Right lobe of liver (tissue), 6 donors: ENCODE measurements at regions not wholly inside any gene's neighbourhood (a gene's known extent, or its start where the extent isn't known, plus 50 kb on each side); places are given as distances from the start of the nearest gene placed in this dataset.

ENCODE experiments used
- ATAC-seq, 4 donors: fragments of 200-7000 bp; cut with Tn5 transposase; one replicate each; pipeline ENCODE4 v1.9.1; 2020; ENCODE audit warnings: mild to moderate bottlenecking in 4 of 4, moderate library complexity in 4 of 4
- DNase-seq, 3 donors: peaks; one replicate each; pipeline ENCODE4 v3.0.0-alpha.2; 2020
- H3K27ac ChIP-seq, 3 donors: fragments of 200-600 bp; one replicate each; pipeline ENCODE4 v1.8.0; 2022
- H3K27me3 ChIP-seq, 2 donors: fragments of 200-600 bp; one replicate each; pipeline ENCODE4 v1.8.0; 2022
- H3K36me3 ChIP-seq, 4 donors: fragments of 200-600 bp; sonication (generic) in 1 of 4; one replicate each; pipeline versions ENCODE4 v1.5.1 to v1.8.0; 2017 to 2022; ENCODE audit warnings: control low read depth in 1 of 4
- H3K4me1 ChIP-seq, 4 donors: fragments of 200-600 bp; sonication (generic) in 1 of 4; one replicate each; pipeline versions ENCODE4 v1.5.1 to v1.8.0; 2017 to 2022; ENCODE audit warnings: control low read depth in 1 of 4
- H3K4me3 ChIP-seq, 3 donors: fragments of 200-600 bp; one replicate each; pipeline ENCODE4 v1.8.0; 2022
- H3K9me3 ChIP-seq, 4 donors: fragments of 200-600 bp; sonication (generic) in 1 of 4; one replicate each; pipeline versions ENCODE4 v1.5.1 to v1.8.0; 2017 to 2022; ENCODE audit warnings: control low read depth in 1 of 4
- POLR2A ChIP-seq: fragments of 450-650 bp; IDR thresholded peaks from one replicate; pipeline ENCODE4 v1.6.1; 2017; ENCODE audit warnings: antibody characterized with exemption, mild to moderate bottlenecking
- WGBS: methylation state at CpG from one replicate; pipeline ENCODE4 v1.1.6; 2018; ENCODE audit warnings: low coverage, low lambda C conversion rate; ENCODE audit not compliant: insufficient coverage; ENCODE audit errors: missing lambda C conversion rate; 5-methylcytosine and 5-hydroxymethylcytosine counted together
- intact Hi-C, 2 donors: fragments of 100-400 bp; cut with DNase I; formaldehyde crosslinking; loops; one replicate each; pipeline versions ENCODE4 v1.11.2 to v1.14.1; 2022
- TF ChIP-seq, protein P1 (sequence below), 4 donors: fragments of 200-600 bp in 3 of 4; fragments of 450-650 bp in 1 of 4; IDR thresholded peaks; one replicate each; pipeline versions ENCODE4 v1.5.1 to v1.8.0; 2016 to 2022; ENCODE audit warnings: antibody characterized with exemption in 4 of 4, mild to moderate bottlenecking in 2 of 4
- donor health status: DM: no; HTN: yes; CAD: no.
- donor health status: DM: no; HTN: no; CAD: no.
- donor health status: DM: no; HTN: no; CAD: no.
- donor health status: DM: no; HTN: yes; CAD: no.
- donor health status: DM: no; HTN: yes; CAD: no.

- no peaks in the 10 kb centered on the region for H3K9me3 ChIP-seq
- H3K4me1 ChIP-seq, result no peaks in the 10 kb centered on the region
- intact Hi-C loops, result no loop called here
- ATAC-seq (peak in 1 of 4 donors; percentile 21), DNase-seq (no peak)
- no peaks in the 10 kb centered on the region for H3K27me3 ChIP-seq
- no peaks in the 10 kb centered on the region for H3K36me3 ChIP-seq
- H3K4me3 ChIP-seq, result no peak overlapping the region
- 80% methylated on average over 2 of the region's 10 CpGs for WGBS
- no peak for TF ChIP-seq POLR2A
- TF ChIP-seq, protein P1, sequence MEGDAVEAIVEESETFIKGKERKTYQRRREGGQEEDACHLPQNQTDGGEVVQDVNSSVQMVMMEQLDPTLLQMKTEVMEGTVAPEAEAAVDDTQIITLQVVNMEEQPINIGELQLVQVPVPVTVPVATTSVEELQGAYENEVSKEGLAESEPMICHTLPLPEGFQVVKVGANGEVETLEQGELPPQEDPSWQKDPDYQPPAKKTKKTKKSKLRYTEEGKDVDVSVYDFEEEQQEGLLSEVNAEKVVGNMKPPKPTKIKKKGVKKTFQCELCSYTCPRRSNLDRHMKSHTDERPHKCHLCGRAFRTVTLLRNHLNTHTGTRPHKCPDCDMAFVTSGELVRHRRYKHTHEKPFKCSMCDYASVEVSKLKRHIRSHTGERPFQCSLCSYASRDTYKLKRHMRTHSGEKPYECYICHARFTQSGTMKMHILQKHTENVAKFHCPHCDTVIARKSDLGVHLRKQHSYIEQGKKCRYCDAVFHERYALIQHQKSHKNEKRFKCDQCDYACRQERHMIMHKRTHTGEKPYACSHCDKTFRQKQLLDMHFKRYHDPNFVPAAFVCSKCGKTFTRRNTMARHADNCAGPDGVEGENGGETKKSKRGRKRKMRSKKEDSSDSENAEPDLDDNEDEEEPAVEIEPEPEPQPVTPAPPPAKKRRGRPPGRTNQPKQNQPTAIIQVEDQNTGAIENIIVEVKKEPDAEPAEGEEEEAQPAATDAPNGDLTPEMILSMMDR (IDR thresholded peaks at IDR 0.05), result no peak
- H3K27ac ChIP-seq, result no peak overlapping the region
Measured at GRCh38 chr6:166714581-166714980, 87.5 kb upstream of the RPS6KA2 start.

DNA sequence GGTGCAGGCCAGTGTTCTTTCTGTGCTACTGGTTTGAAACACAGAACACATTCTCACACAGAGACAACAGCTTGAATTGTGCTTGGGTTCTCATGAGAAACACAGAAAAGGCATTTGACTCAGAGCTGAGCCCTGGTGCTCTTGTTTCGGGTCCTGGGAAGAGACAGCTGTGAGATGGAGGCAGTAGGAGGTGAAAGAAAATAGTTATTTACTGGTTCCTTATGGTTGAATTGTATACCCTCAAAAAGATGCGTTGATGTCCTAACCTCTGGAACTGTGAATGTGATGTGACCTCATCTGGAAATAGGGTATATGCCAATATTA lies 87.1 kb upstream of the RPS6KA2 start:
- WGBS, result 78% methylated on average over 2 of the region's 2 CpGs
- DNase-seq (no peak), ATAC-seq (no peak)
- Histone ChIP-seq H3K4me1 (no peaks in the 10 kb centered on the region), H3K27me3 (no peaks in the 10 kb centered on the region), H3K27ac (no peak overlapping the region), H3K9me3 (no peaks in the 10 kb centered on the region), H3K36me3 (no peaks in the 10 kb centered on the region), H3K4me3 (no peak overlapping the region)
- TF ChIP-seq, protein P1 (IDR thresholded peaks at IDR 0.05), result no peak
- TF ChIP-seq POLR2A, result no peak
- intact Hi-C loops, result no loop called here

DNA sequence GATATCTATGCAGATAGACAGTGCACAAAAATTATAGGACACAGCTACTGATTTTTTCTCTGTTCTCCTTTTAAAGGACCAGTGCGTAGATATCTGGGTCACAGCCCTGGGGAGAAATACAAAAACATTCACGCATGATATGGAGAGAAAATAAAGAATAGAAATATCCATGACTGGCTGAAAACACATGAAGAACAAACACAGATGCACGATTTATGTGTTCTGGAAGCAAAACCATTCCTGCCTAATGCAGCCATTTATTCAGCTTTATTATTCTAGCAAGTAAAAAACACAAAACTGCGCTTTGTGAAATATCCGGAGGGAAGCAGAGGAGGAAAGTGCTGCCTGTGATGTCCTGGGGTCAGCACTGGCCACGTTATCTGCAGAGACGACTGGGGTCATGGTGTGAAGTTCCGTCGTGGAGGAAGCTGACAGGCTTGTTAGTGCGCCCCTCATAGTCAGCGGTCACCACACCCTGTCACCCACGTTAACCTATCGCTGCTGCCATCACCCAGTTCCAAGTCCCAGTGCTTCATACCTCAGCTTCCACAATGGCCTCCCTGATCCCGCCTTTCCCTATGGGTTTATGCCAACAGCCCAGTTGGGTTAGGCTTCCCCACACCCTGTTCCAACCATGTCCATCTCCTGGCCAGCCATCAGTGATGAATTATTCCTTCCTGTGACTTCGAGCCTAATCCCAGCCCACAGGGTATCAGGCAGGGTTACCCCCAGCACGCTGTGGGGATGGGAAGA lies 86.6 kb upstream of the RPS6KA2 start:
- Histone ChIP-seq H3K9me3 (no peaks in the 10 kb centered on the region), H3K4me3 (no peak overlapping the region), H3K27ac (no peak overlapping the region), H3K36me3 (no peaks in the 10 kb centered on the region), H3K4me1 (no peaks in the 10 kb centered on the region), H3K27me3 (no peaks in the 10 kb centered on the region)
- 55% methylated on average over 10 of the region's 16 CpGs for WGBS
- TF ChIP-seq, protein P1 (IDR thresholded peaks at IDR 0.05), result no peak
- no peak for TF ChIP-seq POLR2A
- intact Hi-C loops, result no loop called here
- DNase-seq (no peak), ATAC-seq (peak in 2 of 4 donors; percentile 22 to 28)

DNA sequence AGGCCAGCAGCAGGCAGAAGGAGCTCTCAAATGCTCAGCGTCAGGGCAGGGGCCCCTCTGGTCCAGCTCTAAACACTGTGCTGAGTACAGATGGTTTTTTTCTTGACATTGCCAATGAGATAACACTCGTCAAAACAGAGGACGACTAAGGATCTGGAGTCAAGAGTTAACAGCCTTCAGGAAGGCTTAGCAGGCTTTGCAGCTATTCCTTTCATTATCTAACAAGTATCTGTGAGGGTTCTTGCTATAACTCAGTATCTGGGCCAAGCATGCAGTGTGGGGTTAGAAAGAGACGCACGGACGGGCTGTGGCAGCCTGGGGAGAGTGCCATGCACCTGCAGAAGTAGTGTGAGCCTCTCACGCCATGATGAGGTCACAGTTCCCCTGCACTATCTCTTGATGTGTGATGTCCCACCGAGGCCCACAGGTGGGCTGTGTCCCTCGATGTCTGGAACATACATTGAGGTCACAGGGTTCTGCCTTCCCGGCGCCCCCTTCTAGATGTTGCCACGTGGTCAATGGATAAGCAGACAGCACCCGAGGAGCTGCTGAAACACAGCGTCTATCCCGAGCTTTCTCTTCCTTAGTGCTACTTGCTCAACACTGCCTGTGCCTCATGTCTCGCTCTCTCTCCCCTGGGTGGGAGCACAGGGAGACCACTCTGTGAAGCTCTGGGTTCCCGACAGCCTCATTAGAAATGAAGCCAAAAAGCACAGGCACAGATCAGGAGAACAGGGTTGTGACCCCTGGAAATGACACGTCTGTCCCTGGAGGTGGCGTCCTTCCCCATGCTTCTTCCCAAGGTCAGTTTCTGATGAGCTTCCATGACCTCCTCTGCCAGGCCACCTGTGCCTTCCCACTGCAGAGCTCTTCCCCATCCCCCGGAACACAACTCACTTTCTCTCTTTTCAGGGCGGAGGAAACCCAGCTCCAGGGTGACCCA lies 85.5 kb upstream of the RPS6KA2 start:
- Histone ChIP-seq H3K4me1 (no peaks in the 10 kb centered on the region), H3K36me3 (no peaks in the 10 kb centered on the region), H3K27ac (no peak overlapping the region), H3K27me3 (no peaks in the 10 kb centered on the region), H3K4me3 (no peak overlapping the region), H3K9me3 (no peaks in the 10 kb centered on the region)
- WGBS, result 60% methylated on average over 6 of the region's 21 CpGs
- ATAC-seq (no peak), DNase-seq (no peak)
- no peak for TF ChIP-seq POLR2A
- TF ChIP-seq, protein P1 (IDR thresholded peaks at IDR 0.05), result no peak
- intact Hi-C loops, result no loop called here
